ENCODE measurements at regions not wholly inside any gene's neighbourhood (a gene's known extent, or its start where the extent isn't known, plus 50 kb on each side); places are given as distances from the start of the nearest gene placed in this dataset.

GRCh38 chr4:130591091-130591490, 1495.1 kb downstream of the C4orf33 start:
- Histone ChIP-seq H3K36me3 (ENCODE audit: insufficient read depth, low read length, poor library complexity, severe bottlenecking) (no peaks in the 10 kb centered on the region), H3K4me3 (ENCODE audit: low read depth, low read length, poor library complexity, severe bottlenecking) (no peak overlapping the region), H3K27me3 (replicated peaks; ENCODE audit: insufficient read depth, low read depth, low read length, poor library complexity) (no peaks in the 10 kb centered on the region), H3K4me1 (ENCODE audit: insufficient read depth, low read length, poor library complexity, severe bottlenecking) (no peaks in the 10 kb centered on the region), H3K9me3 (ENCODE audit: low read depth, low read length, poor library complexity, severe bottlenecking) (no peaks in the 10 kb centered on the region), H3K27ac (ENCODE audit: low read depth, low read length, poor library complexity, severe bottlenecking) (no peak overlapping the region)
- intact Hi-C loops (cut with micrococcal nuclease; ENCODE audit: unreplicated experiment), result no loop called here
- POLR2A ChIA-PET (ENCODE audit: low non-redundant PET), result no interaction called here
- CTCF ChIA-PET, result no interaction called here
- no TSS peak for BruUV-seq (replicated peaks)
- no peak for TF ChIP-seq EZH2 (IDR thresholded peaks at IDR 0.05; ENCODE audit: borderline replicate concordance, low read depth, low read length, poor library complexity, severe bottlenecking)
- no peak for TF ChIP-seq CTCF (conservative IDR thresholded peaks at IDR 0.05; ENCODE audit: low read depth, low read length)
- DNase-seq (ENCODE audit: low spot score), result no peak

- no peak overlapping the region for H3K4me3 ChIP-seq (ENCODE audit: low read depth, low read length, poor library complexity, severe bottlenecking)
- no peak for DNase-seq (ENCODE audit: low spot score)
- no peaks in the 10 kb centered on the region for H3K27me3 ChIP-seq (replicated peaks; ENCODE audit: insufficient read depth, low read depth, low read length, poor library complexity)
- no peaks in the 10 kb centered on the region for H3K36me3 ChIP-seq (ENCODE audit: insufficient read depth, low read length, poor library complexity, severe bottlenecking)
- intact Hi-C loops (cut with micrococcal nuclease; ENCODE audit: unreplicated experiment), result no loop called here
- H3K4me1 ChIP-seq (ENCODE audit: insufficient read depth, low read length, poor library complexity, severe bottlenecking), result no peaks in the 10 kb centered on the region
- H3K27ac ChIP-seq (ENCODE audit: low read depth, low read length, poor library complexity, severe bottlenecking), result no peak overlapping the region
- ChIA-PET POLR2A (ENCODE audit: low non-redundant PET) (no interaction called here), CTCF (no interaction called here)
- no TSS peak for BruUV-seq (replicated peaks)
- TF ChIP-seq EZH2 (IDR thresholded peaks at IDR 0.05; ENCODE audit: borderline replicate concordance, low read depth, low read length, poor library complexity, severe bottlenecking) (no peak), CTCF (conservative IDR thresholded peaks at IDR 0.05; ENCODE audit: low read depth, low read length) (no peak)
- no peaks in the 10 kb centered on the region for H3K9me3 ChIP-seq (ENCODE audit: low read depth, low read length, poor library complexity, severe bottlenecking)
Observed at GRCh38 chr4:130600706-130601105, 1504.8 kb downstream of the C4orf33 start.

GRCh38 chr4:130603043-130603442, 1507.1 kb downstream of the C4orf33 start:
- POLR2A ChIA-PET (ENCODE audit: low non-redundant PET), result no interaction called here
- no TSS peak for BruUV-seq (replicated peaks)
- Histone ChIP-seq H3K4me1 (ENCODE audit: insufficient read depth, low read length, poor library complexity, severe bottlenecking) (no peaks in the 10 kb centered on the region), H3K27ac (ENCODE audit: low read depth, low read length, poor library complexity, severe bottlenecking) (no peak overlapping the region), H3K36me3 (ENCODE audit: insufficient read depth, low read length, poor library complexity, severe bottlenecking) (no peaks in the 10 kb centered on the region), H3K4me3 (ENCODE audit: low read depth, low read length, poor library complexity, severe bottlenecking) (no peak overlapping the region), H3K27me3 (replicated peaks; ENCODE audit: insufficient read depth, low read depth, low read length, poor library complexity) (no peaks in the 10 kb centered on the region), H3K9me3 (ENCODE audit: low read depth, low read length, poor library complexity, severe bottlenecking) (no peaks in the 10 kb centered on the region)
- TF ChIP-seq EZH2 (IDR thresholded peaks at IDR 0.05; ENCODE audit: borderline replicate concordance, low read depth, low read length, poor library complexity, severe bottlenecking), result no peak
- TF ChIP-seq CTCF (conservative IDR thresholded peaks at IDR 0.05; ENCODE audit: low read depth, low read length), result no peak
- CTCF ChIA-PET, result no interaction called here
- intact Hi-C loops (cut with micrococcal nuclease; ENCODE audit: unreplicated experiment), result no loop called here
- DNase-seq (ENCODE audit: low spot score), result no peak

Measured in A673 (cell line).